Gastroesophageal sphincter (tissue), 3 donors: ENCODE measurements at regions not wholly inside any gene's neighbourhood (a gene's known extent, or its start where the extent isn't known, plus 50 kb on each side); places are given as distances from the start of the nearest gene placed in this dataset.
"Not testable (repeated sequence)": the region's sequence is repeated elsewhere in the genome, so short reads cannot be mapped to it uniquely, and the experiment has no call there.

Experiments used
- CTCF ChIP-seq, 4 experiments: fragments of 200-600 bp in 2 of 4; fragments of 450-650 bp in 2 of 4; sonication (generic) in 1 of 4; IDR thresholded peaks; one replicate each; pipeline ENCODE4 v1.5.1; 2017 to 2019; ENCODE audit warnings: antibody characterized with exemption in 4 of 4, mild to moderate bottlenecking in 2 of 4, moderate library complexity in 2 of 4
- POLR2A ChIP-seq, 2 donors: fragments of 450-650 bp; IDR thresholded peaks; one replicate each; pipeline ENCODE4 v1.6.1; 2017; ENCODE audit warnings: antibody characterized with exemption in 2 of 2, mild to moderate bottlenecking in 2 of 2, moderate library complexity in 1 of 2

- not testable (repeated sequence) for TF ChIP-seq POLR2A, CTCF (IDR thresholded peaks at IDR 0.05)
These were observed 163.3 kb upstream of the PRSS12 start for GRCh38 chr4:118516107-118516506.
